ENCODE measurements at regions not wholly inside any gene's neighbourhood (a gene's known extent, or its start where the extent isn't known, plus 50 kb on each side); places are given as distances from the start of the nearest gene placed in this dataset.

DNA sequence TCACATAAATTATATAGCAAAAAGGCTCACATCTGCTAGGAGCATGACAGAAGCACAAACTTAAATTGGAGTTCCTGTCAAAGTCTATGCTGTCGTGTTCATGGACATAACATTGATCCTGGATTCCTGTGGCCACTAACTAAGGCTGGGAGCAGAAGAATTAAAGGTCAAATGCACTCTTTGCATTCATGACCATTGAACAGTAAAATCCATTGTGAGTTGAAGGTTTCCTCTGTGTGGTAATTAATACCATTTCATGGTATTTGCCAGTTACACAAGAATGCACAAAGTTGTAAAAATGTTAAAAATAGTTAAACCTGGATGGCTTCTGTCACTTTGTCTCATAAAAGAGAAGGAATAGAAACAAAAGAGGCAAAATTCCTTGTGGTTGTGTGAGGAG lies 242.6 kb downstream of the NPR3 start:
- Histone ChIP-seq H2AFZ (ENCODE audit: low read depth, low read length) (no peak overlapping the region), H3K27ac (ENCODE audit: low read depth, low read length) (no peak overlapping the region)

DNA sequence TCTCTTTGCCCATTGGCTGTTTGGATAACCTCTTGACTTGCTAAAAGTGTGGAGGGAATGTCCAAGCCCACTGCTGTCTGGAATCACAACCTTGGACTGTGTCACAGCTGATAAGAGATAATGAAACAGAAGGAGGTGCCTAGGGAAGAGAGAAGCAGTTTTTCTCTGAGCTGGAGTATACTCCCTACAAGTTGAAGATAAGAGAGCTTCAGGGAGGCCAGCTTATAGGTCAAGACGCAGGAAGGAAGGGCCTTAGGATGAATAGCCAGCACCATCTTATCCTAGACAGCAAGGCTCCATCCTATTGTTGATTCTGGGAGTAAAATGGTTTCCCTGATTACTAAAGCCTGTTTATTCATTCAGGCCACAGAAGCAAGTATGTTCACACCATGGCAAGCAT lies 244.7 kb downstream of the NPR3 start:
- Mint-ChIP-seq H3K27ac (ENCODE audit: unreplicated experiment) (no peak overlapping the region), H3K4me3 (ENCODE audit: unreplicated experiment) (no peak overlapping the region), H3K4me1 (ENCODE audit: low read depth, unreplicated experiment) (no peaks in the 10 kb centered on the region), H3K9me3 (ENCODE audit: unreplicated experiment) (no peaks in the 10 kb centered on the region), H3K27me3 (ENCODE audit: low read depth, unreplicated experiment) (no peaks in the 10 kb centered on the region), H3K36me3 (ENCODE audit: low read depth, unreplicated experiment) (no peaks in the 10 kb centered on the region)
- Histone ChIP-seq H3K9me3 (ENCODE audit: insufficient read depth, low read depth, low read length) (no peaks in the 10 kb centered on the region), H3K4me3 (ENCODE audit: insufficient read depth, low read depth, low read length) (no peak overlapping the region), H2AFZ (ENCODE audit: low read depth, low read length) (no peak overlapping the region), H3K27me3 (ENCODE audit: insufficient read depth, low read length) (no peaks in the 10 kb centered on the region), H4K20me1 (ENCODE audit: insufficient read depth, low read length) (no peaks in the 10 kb centered on the region), H3K27ac (ENCODE audit: low read depth, low read length) (no peak overlapping the region), H3K79me2 (ENCODE audit: insufficient read depth, low read length) (no peaks in the 10 kb centered on the region), H3K36me3 (ENCODE audit: insufficient read depth, low read length) (no peaks in the 10 kb centered on the region), H3K9ac (ENCODE audit: low read length) (no peak overlapping the region), H3K4me1 (ENCODE audit: insufficient read depth, low read length) (no peaks in the 10 kb centered on the region), H3K4me2 (ENCODE audit: low read length) (no peak overlapping the region)
- no peak for TF ChIP-seq EZH2 (IDR thresholded peaks at IDR 0.05; ENCODE audit: insufficient read depth, low read length)
- TF ChIP-seq, protein P1, sequence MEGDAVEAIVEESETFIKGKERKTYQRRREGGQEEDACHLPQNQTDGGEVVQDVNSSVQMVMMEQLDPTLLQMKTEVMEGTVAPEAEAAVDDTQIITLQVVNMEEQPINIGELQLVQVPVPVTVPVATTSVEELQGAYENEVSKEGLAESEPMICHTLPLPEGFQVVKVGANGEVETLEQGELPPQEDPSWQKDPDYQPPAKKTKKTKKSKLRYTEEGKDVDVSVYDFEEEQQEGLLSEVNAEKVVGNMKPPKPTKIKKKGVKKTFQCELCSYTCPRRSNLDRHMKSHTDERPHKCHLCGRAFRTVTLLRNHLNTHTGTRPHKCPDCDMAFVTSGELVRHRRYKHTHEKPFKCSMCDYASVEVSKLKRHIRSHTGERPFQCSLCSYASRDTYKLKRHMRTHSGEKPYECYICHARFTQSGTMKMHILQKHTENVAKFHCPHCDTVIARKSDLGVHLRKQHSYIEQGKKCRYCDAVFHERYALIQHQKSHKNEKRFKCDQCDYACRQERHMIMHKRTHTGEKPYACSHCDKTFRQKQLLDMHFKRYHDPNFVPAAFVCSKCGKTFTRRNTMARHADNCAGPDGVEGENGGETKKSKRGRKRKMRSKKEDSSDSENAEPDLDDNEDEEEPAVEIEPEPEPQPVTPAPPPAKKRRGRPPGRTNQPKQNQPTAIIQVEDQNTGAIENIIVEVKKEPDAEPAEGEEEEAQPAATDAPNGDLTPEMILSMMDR (IDR thresholded peaks at IDR 0.05; ENCODE audit: insufficient read depth, low read depth, low read length) = no peak
- FAIRE-seq (no peak), DNase-seq (ENCODE audit: low read depth) (no peak)

More for the DNA sequence above, 242.6 kb downstream of the NPR3 start:
- no peaks in the 10 kb centered on the region for H3K9me3 ChIP-seq (ENCODE audit: insufficient read depth, low read depth, low read length)
- TF ChIP-seq EZH2 (IDR thresholded peaks at IDR 0.05; ENCODE audit: insufficient read depth, low read length) = no peak
- TF ChIP-seq, protein P1 (IDR thresholded peaks at IDR 0.05; ENCODE audit: insufficient read depth, low read depth, low read length) = no peak
- Mint-ChIP-seq H3K36me3 (ENCODE audit: low read depth, unreplicated experiment) (no peaks in the 10 kb centered on the region), H3K27ac (ENCODE audit: unreplicated experiment) (no peak overlapping the region), H3K4me1 (ENCODE audit: low read depth, unreplicated experiment) (no peaks in the 10 kb centered on the region), H3K9me3 (ENCODE audit: unreplicated experiment) (no peaks in the 10 kb centered on the region), H3K27me3 (ENCODE audit: low read depth, unreplicated experiment) (peaks cover 2% of the 10 kb centered on the region), H3K4me3 (ENCODE audit: unreplicated experiment) (no peak overlapping the region)
- no peaks in the 10 kb centered on the region for H3K36me3 ChIP-seq (ENCODE audit: insufficient read depth, low read length)
- no peaks in the 10 kb centered on the region for H4K20me1 ChIP-seq (ENCODE audit: insufficient read depth, low read length)
- FAIRE-seq (peak; percentile 17), DNase-seq (ENCODE audit: low read depth) (no peak)
- H3K4me1 ChIP-seq (ENCODE audit: insufficient read depth, low read length) = no peaks in the 10 kb centered on the region
- no peak overlapping the region for H3K4me2 ChIP-seq (ENCODE audit: low read length)
- H3K27me3 ChIP-seq (ENCODE audit: insufficient read depth, low read length) = no peaks in the 10 kb centered on the region
- H3K4me3 ChIP-seq (ENCODE audit: insufficient read depth, low read depth, low read length) = no peak overlapping the region
- H3K9ac ChIP-seq (ENCODE audit: low read length) = no peak overlapping the region
- H3K79me2 ChIP-seq (ENCODE audit: insufficient read depth, low read length) = no peaks in the 10 kb centered on the region

DNA sequence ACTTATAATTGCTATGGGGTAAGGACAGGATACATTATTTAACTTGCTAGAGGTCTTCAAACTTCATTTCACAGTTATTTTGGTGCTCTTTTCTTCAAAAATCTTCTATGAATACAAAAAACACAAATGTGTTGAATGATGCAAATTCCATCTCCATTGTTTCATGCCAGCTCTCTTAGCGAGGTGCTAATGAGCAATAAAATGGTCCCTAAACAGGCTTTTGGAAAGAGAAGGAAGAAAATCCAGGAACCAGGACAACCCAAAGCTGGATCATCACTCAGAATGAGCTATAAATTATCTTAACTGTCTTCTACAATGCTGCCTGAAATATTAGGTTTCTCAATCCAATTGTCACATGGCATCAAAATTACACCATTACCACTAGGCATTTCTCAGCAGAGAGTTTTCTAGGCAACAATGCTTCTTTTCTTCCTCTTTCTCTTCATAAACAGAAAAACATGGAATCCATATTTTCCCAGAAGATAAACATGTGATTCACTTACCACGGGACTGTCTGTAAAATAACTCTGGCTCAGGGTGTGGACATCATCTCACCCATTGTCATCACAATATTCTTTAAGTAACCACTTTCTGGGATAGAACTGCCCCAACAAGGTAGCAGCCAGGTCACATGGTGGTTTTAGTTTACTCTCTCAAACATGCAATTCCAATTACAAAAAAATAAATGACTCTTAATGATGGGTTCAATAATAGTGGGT lies 249.4 kb downstream of the NPR3 start:
- Histone ChIP-seq H3K4me3 (ENCODE audit: insufficient read depth, low read depth, low read length) (no peak overlapping the region), H3K4me1 (ENCODE audit: insufficient read depth, low read length) (no peaks in the 10 kb centered on the region), H3K79me2 (ENCODE audit: insufficient read depth, low read length) (no peaks in the 10 kb centered on the region), H3K36me3 (ENCODE audit: insufficient read depth, low read length) (no peaks in the 10 kb centered on the region), H3K27ac (ENCODE audit: low read depth, low read length) (no peak overlapping the region), H3K9me3 (ENCODE audit: insufficient read depth, low read depth, low read length) (no peaks in the 10 kb centered on the region), H4K20me1 (ENCODE audit: insufficient read depth, low read length) (no peaks in the 10 kb centered on the region), H3K9ac (ENCODE audit: low read length) (no peak overlapping the region), H3K27me3 (ENCODE audit: insufficient read depth, low read length) (no peaks in the 10 kb centered on the region), H2AFZ (ENCODE audit: low read depth, low read length) (no peak overlapping the region), H3K4me2 (ENCODE audit: low read length) (no peak overlapping the region)
- Mint-ChIP-seq H3K9me3 (ENCODE audit: unreplicated experiment) (no peaks in the 10 kb centered on the region), H3K36me3 (ENCODE audit: low read depth, unreplicated experiment) (no peaks in the 10 kb centered on the region), H3K4me1 (ENCODE audit: low read depth, unreplicated experiment) (peaks cover 7% of the 10 kb centered on the region), H3K27ac (ENCODE audit: unreplicated experiment) (no peak overlapping the region), H3K27me3 (ENCODE audit: low read depth, unreplicated experiment) (no peaks in the 10 kb centered on the region), H3K4me3 (ENCODE audit: unreplicated experiment) (no peak overlapping the region)
- FAIRE-seq (no peak), DNase-seq (ENCODE audit: low read depth) (peak; percentile 6)
- TF ChIP-seq, protein P1 (IDR thresholded peaks at IDR 0.05; ENCODE audit: insufficient read depth, low read depth, low read length) = no peak
- TF ChIP-seq EZH2 (IDR thresholded peaks at IDR 0.05; ENCODE audit: insufficient read depth, low read length) = no peak
